HG03460 (cell line): ENCODE measurements at regions not wholly inside any gene's neighbourhood (a gene's known extent, or its start where the extent isn't known, plus 50 kb on each side); places are given as distances from the start of the nearest gene placed in this dataset.
"Not testable (repeated sequence)": the region's sequence is repeated elsewhere in the genome, so short reads cannot be mapped to it uniquely, and the experiment has no call there.

Experiments
- ATAC-seq: cut with Tn5 transposase; IDR thresholded peaks from one replicate; pipeline ENCODE4 v1.9.1; 2021; ENCODE audit not compliant: unreplicated experiment

- ATAC-seq = no peak
Measured at GRCh38 chr2:184372484-184372883, 225.8 kb upstream of the ZNF804A start.

- no peak for ATAC-seq
Measured at GRCh38 chr2:184394642-184395041, 203.7 kb upstream of the ZNF804A start.

- no peak for ATAC-seq
Measured at GRCh38 chr2:184402381-184402780, 195.9 kb upstream of the ZNF804A start.

GRCh38 chr2:184407041-184407630 is 191.2 kb upstream of the ZNF804A start:
- ATAC-seq = not testable (repeated sequence)

GRCh38 chr2:184410160-184410559 is 188.2 kb upstream of the ZNF804A start:
- ATAC-seq = no peak

GRCh38 chr2:184413221-184413620 is 185.1 kb upstream of the ZNF804A start:
- ATAC-seq = no peak

- no peak for ATAC-seq
Measured at GRCh38 chr2:184413671-184414229, 184.6 kb upstream of the ZNF804A start.

- ATAC-seq = no peak
Measured at GRCh38 chr2:184416146-184416913, 182.0 kb upstream of the ZNF804A start.

GRCh38 chr2:184419744-184420143 is 178.6 kb upstream of the ZNF804A start:
- ATAC-seq = no peak

GRCh38 chr2:184421456-184421855 is 176.9 kb upstream of the ZNF804A start:
- ATAC-seq = not testable (repeated sequence)

- no peak for ATAC-seq
Measured at GRCh38 chr2:184425083-184425482, 173.2 kb upstream of the ZNF804A start.

GRCh38 chr2:184444217-184444616 is 154.1 kb upstream of the ZNF804A start:
- ATAC-seq = peak; percentile 96

GRCh38 chr2:184444623-184445223 is 153.6 kb upstream of the ZNF804A start:
- ATAC-seq = no peak

GRCh38 chr2:184449760-184450159 is 148.6 kb upstream of the ZNF804A start:
- ATAC-seq = no peak

- ATAC-seq = no peak
Measured at GRCh38 chr2:184452907-184453306, 145.4 kb upstream of the ZNF804A start.

- no peak for ATAC-seq
Measured at GRCh38 chr2:184455624-184456023, 142.7 kb upstream of the ZNF804A start.

GRCh38 chr2:184456693-184457092 is 141.6 kb upstream of the ZNF804A start:
- ATAC-seq = not testable (repeated sequence)

GRCh38 chr2:184463102-184463865 is 135.0 kb upstream of the ZNF804A start:
- ATAC-seq = no peak

- ATAC-seq = no peak
Measured at GRCh38 chr2:184463866-184464248, 134.5 kb upstream of the ZNF804A start.

- no peak for ATAC-seq
Measured at GRCh38 chr2:184468826-184469225, 129.5 kb upstream of the ZNF804A start.

GRCh38 chr2:184472481-184472880 is 125.8 kb upstream of the ZNF804A start:
- ATAC-seq = no peak
